NCI-H82 (cell line): ENCODE measurements at regions not wholly inside any gene's neighbourhood (a gene's known extent, or its start where the extent isn't known, plus 50 kb on each side); places are given as distances from the start of the nearest gene placed in this dataset.
A peak's percentile ranks its signal among the peaks of the same experiment; 100 is the strongest.
"Not testable (repeated sequence)": the region's sequence is repeated elsewhere in the genome, so short reads cannot be mapped to it uniquely, and the experiment has no call there.

Experiments used
- DNase-seq: peaks from one replicate; lab custom pipeline; 2025; lab: John Stamatoyannopoulos, UW

GRCh38 chr9:73219985-73220626 is 68.4 kb downstream of the ANXA1 start:
- no peak for DNase-seq

- DNase-seq: no peak
These were observed 71.9 kb downstream of the ANXA1 start for GRCh38 chr9:73223594-73223993.

- DNase-seq: no peak
These were observed 77.9 kb downstream of the ANXA1 start for GRCh38 chr9:73229543-73229942.

- DNase-seq: no peak
These were observed 78.6 kb downstream of the ANXA1 start for GRCh38 chr9:73230251-73230650.

- DNase-seq: no peak
These were observed 79.5 kb downstream of the ANXA1 start for GRCh38 chr9:73231203-73231602.

GRCh38 chr9:73233359-73234007 is 81.8 kb downstream of the ANXA1 start:
- no peak for DNase-seq

- DNase-seq: no peak
These were observed 82.3 kb downstream of the ANXA1 start for GRCh38 chr9:73234008-73234360.

- no peak for DNase-seq
These were observed 85.5 kb downstream of the ANXA1 start for GRCh38 chr9:73237140-73237539.

GRCh38 chr9:73239570-73240265 is 88.1 kb downstream of the ANXA1 start:
- DNase-seq: no peak

- no peak for DNase-seq
These were observed 91.4 kb downstream of the ANXA1 start for GRCh38 chr9:73243078-73243477.

GRCh38 chr9:73259086-73259696 is 107.5 kb downstream of the ANXA1 start:
- DNase-seq: no peak

- DNase-seq: no peak
These were observed 108.8 kb downstream of the ANXA1 start for GRCh38 chr9:73260506-73260905.

- no peak for DNase-seq
These were observed 113.0 kb downstream of the ANXA1 start for GRCh38 chr9:73264631-73265030.

- DNase-seq: no peak
These were observed 114.2 kb downstream of the ANXA1 start for GRCh38 chr9:73265876-73266275.

- DNase-seq: peak; percentile 42
These were observed 117.9 kb downstream of the ANXA1 start for GRCh38 chr9:73269430-73270101.

- DNase-seq: no peak
These were observed 119.5 kb downstream of the ANXA1 start for GRCh38 chr9:73270967-73271721.

- no peak for DNase-seq
These were observed 128.4 kb downstream of the ANXA1 start for GRCh38 chr9:73280113-73280512.

GRCh38 chr9:73284377-73284776 is 132.7 kb downstream of the ANXA1 start:
- no peak for DNase-seq

- no peak for DNase-seq
These were observed 142.7 kb downstream of the ANXA1 start for GRCh38 chr9:73294336-73294735.

GRCh38 chr9:73325983-73326382 is 174.3 kb downstream of the ANXA1 start:
- DNase-seq: no peak

GRCh38 chr9:73327149-73327548 is 175.5 kb downstream of the ANXA1 start:
- DNase-seq: no peak

- not testable (repeated sequence) for DNase-seq
These were observed 185.5 kb downstream of the ANXA1 start for GRCh38 chr9:73337182-73337581.
